ENCODE measurements at regions not wholly inside any gene's neighbourhood (a gene's known extent, or its start where the extent isn't known, plus 50 kb on each side); places are given as distances from the start of the nearest gene placed in this dataset.

DNA sequence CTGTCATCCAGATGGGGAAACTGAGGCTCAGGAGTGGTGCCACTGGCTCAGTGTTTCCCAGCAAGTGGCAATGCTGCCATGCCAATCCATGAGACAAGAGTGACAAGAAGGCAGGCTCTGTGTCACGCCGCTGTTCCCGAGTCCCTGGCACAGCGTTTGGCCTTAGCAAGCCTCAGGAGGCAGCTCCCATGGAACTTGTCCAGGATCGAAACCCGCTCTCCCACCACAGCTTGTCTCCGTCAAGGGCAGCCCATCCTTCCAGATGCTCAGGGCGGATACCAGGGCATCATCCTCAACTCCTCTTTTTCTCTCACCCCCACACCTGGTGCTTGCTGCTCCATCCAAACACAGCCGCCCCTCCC lies 110.6 kb upstream of the PTPN1 start:
- no peak for DNase-seq

DNA sequence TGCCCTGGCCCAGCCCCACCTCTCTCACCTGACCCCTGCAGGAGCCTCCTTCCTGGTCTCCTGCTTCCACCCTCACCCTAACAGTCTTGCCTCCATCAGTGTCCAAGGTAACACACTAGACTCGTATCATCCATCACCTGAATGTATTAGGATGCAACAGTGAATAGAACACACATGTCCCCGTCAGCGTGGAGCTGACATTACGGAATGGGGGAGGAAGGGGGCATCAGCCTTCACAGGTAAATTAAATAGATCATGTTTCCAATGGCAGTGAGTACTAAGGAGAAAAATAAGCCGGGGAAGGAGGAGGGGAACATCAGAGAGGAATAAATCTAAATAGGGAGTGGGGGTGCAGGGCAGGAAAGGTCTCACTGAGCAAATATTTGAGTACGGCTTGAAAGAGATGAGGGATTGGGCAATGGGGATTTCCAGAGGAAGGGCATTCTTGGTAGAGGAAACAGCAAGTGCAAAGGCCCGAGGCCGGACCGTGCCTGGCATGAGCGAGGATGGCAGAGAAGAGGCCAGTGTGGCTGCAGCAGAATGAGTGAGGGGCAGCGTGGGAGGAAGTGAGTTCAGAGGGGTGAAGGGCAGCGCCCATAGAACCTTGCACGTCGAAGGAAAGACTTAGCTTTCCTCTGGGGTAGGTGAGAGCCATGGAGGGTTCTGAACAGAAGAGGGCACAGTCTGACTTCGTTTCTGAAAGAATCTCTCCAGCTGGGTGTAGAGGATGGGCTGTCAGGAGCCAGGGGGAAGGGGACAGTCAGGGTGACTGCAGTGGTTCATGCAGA lies 110.1 kb upstream of the PTPN1 start:
- Histone ChIP-seq H3K36me3 (ENCODE audit: control insufficient read depth in 1 of 2, insufficient read depth in 2 of 2, low read depth in 1 of 2, low read length in 2 of 2) (no peaks in the 10 kb centered on the region), H3K14ac (ENCODE audit: low read length in 2 of 2) (peak overlapping the region in 1 of 2 experiments; percentile 36), H2AFZ (ENCODE audit: low read depth, low read length) (no peak overlapping the region), H4K8ac (ENCODE audit: low read length) (peak overlapping the region; percentile 85), H3K18ac (ENCODE audit: low read depth in 1 of 2, low read length in 2 of 2) (peak overlapping the region; percentile 5 to 74), H2BK5ac (ENCODE audit: low read depth, low read length, poor library complexity, severe bottlenecking) (no peak overlapping the region), H4K91ac (ENCODE audit: low read length) (peak overlapping the region; percentile 77), H3K9me3 (ENCODE audit: control insufficient read depth, low read length) (no peaks in the 10 kb centered on the region), H3K27me3 (ENCODE audit: control insufficient read depth in 1 of 2, insufficient read depth in 1 of 2, low read length in 2 of 2) (peaks cover 0 to 7% of the 10 kb centered on the region in 2 experiments), H3K4me1 (ENCODE audit: control insufficient read depth, insufficient read depth, low read depth, low read length) (peaks cover 24% of the 10 kb centered on the region), H3K4me2 (ENCODE audit: low read length, poor library complexity, severe bottlenecking) (no peak overlapping the region), H2BK12ac (ENCODE audit: low read length in 2 of 2) (peak overlapping the region; percentile 64 to 79), H2AK5ac (ENCODE audit: low read length, severe bottlenecking) (no peak overlapping the region), H3K4me3 (ENCODE audit: insufficient read depth in 1 of 2, low read depth in 1 of 2, low read length in 2 of 2) (no peak overlapping the region), H3K79me1 (replicated peaks; ENCODE audit: low read length, poor library complexity, severe bottlenecking) (no peaks in the 10 kb centered on the region), H3K4ac (ENCODE audit: low read depth in 1 of 2, low read length in 2 of 2) (peak overlapping the region in 1 of 2 experiments; percentile 48), H2BK120ac (ENCODE audit: low read depth, low read length) (no peak overlapping the region), H3K27ac (ENCODE audit: low read length, poor library complexity, severe bottlenecking) (no peak overlapping the region), H3K9ac (ENCODE audit: low read length) (no peak overlapping the region), H2BK15ac (ENCODE audit: low read depth, poor library complexity, severe bottlenecking) (no peak overlapping the region), H3K23ac (ENCODE audit: low read length in 2 of 2) (no peak overlapping the region)
- DNase-seq: peak; percentile 56
- 73% methylated on average over 15 of the region's 15 CpGs for WGBS

More for the DNA sequence above, 110.6 kb upstream of the PTPN1 start:
- Histone ChIP-seq H3K4ac (ENCODE audit: low read depth in 1 of 2, low read length in 2 of 2) (peak overlapping the region in 1 of 2 experiments; percentile 48), H3K9me3 (ENCODE audit: control insufficient read depth, low read length) (no peaks in the 10 kb centered on the region), H2AK5ac (ENCODE audit: low read length, severe bottlenecking) (no peak overlapping the region), H2BK15ac (ENCODE audit: low read depth, poor library complexity, severe bottlenecking) (no peak overlapping the region), H2BK5ac (ENCODE audit: low read depth, low read length, poor library complexity, severe bottlenecking) (no peak overlapping the region), H2BK12ac (ENCODE audit: low read length in 2 of 2) (peak overlapping the region; percentile 64 to 66), H3K4me1 (ENCODE audit: control insufficient read depth, insufficient read depth, low read depth, low read length) (peaks cover 26% of the 10 kb centered on the region), H3K4me2 (ENCODE audit: low read length, poor library complexity, severe bottlenecking) (no peak overlapping the region), H3K27me3 (ENCODE audit: control insufficient read depth in 1 of 2, insufficient read depth in 1 of 2, low read length in 2 of 2) (peaks cover 0 to 6% of the 10 kb centered on the region in 2 experiments), H3K9ac (ENCODE audit: low read length) (no peak overlapping the region), H3K79me1 (replicated peaks; ENCODE audit: low read length, poor library complexity, severe bottlenecking) (no peaks in the 10 kb centered on the region), H3K27ac (ENCODE audit: low read length, poor library complexity, severe bottlenecking) (no peak overlapping the region), H4K8ac (ENCODE audit: low read length) (no peak overlapping the region), H2BK120ac (ENCODE audit: low read depth, low read length) (no peak overlapping the region), H3K14ac (ENCODE audit: low read length in 2 of 2) (peak overlapping the region in 1 of 2 experiments; percentile 57), H3K23ac (ENCODE audit: low read length in 2 of 2) (no peak overlapping the region), H2AFZ (ENCODE audit: low read depth, low read length) (no peak overlapping the region), H3K18ac (ENCODE audit: low read depth in 1 of 2, low read length in 2 of 2) (peak overlapping the region; percentile 40 to 74), H3K36me3 (ENCODE audit: control insufficient read depth in 1 of 2, insufficient read depth in 2 of 2, low read depth in 1 of 2, low read length in 2 of 2) (no peaks in the 10 kb centered on the region), H4K91ac (ENCODE audit: low read length) (peak overlapping the region; percentile 77), H3K4me3 (ENCODE audit: insufficient read depth in 1 of 2, low read depth in 1 of 2, low read length in 2 of 2) (no peak overlapping the region)
- WGBS: 93% methylated on average over 9 of the region's 9 CpGs

DNA sequence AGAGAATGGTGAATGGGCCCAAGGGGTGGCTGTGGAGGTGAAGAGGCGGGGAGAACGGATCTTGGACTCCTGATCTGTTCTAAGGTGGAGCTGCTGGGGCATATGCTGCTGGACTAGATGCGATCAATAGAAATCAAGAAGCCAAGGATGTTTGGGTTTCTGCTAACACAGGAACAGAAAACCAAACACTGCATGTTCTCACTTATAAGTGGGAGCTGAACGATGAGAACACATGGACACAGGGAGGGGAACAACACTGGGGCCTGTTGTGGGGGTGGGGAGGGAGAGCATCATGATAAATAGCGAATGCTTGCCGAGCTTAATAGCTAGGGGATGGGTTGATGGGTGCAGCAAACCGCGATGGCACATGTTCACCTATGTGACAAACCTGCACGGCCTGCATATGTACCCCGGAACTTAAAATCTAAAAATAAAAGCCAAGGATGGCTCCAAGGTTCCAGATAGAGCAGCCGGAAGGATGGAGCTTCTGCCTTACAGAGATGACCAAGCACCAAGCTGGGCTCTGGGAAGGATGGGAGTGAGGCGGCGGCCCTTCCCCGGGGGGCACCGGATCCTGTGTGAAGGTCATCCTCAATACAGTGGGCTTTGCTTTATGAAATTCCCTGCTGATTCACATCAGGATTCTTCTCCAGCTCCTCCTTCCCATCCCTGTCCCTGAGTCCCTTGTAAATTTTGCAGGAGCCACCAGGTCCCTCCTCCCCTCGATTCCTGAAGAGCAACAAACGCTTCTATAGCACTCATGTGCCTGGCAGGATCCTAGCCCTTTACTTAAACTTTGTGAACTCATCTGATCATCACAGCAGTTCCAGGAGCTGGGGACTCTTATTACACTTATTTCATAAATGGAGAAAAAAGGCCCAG lies 109.2 kb upstream of the PTPN1 start:
- Histone ChIP-seq H3K36me3 (ENCODE audit: control insufficient read depth in 1 of 2, insufficient read depth in 2 of 2, low read depth in 1 of 2, low read length in 2 of 2) (no peaks in the 10 kb centered on the region), H3K9me3 (ENCODE audit: control insufficient read depth, low read length) (no peaks in the 10 kb centered on the region), H3K18ac (ENCODE audit: low read depth in 1 of 2, low read length in 2 of 2) (peak overlapping the region; percentile 5 to 25), H3K4me1 (ENCODE audit: control insufficient read depth, insufficient read depth, low read depth, low read length) (peaks cover 19% of the 10 kb centered on the region), H2BK120ac (ENCODE audit: low read depth, low read length) (no peak overlapping the region), H3K9ac (ENCODE audit: low read length) (no peak overlapping the region), H2BK12ac (ENCODE audit: low read length in 2 of 2) (peak overlapping the region; percentile 60 to 79), H3K27me3 (ENCODE audit: control insufficient read depth in 1 of 2, insufficient read depth in 1 of 2, low read length in 2 of 2) (peaks cover 0 to 7% of the 10 kb centered on the region in 2 experiments), H2BK5ac (ENCODE audit: low read depth, low read length, poor library complexity, severe bottlenecking) (no peak overlapping the region), H4K91ac (ENCODE audit: low read length) (peak overlapping the region; percentile 57), H2AFZ (ENCODE audit: low read depth, low read length) (no peak overlapping the region), H3K23ac (ENCODE audit: low read length in 2 of 2) (no peak overlapping the region), H2AK5ac (ENCODE audit: low read length, severe bottlenecking) (no peak overlapping the region), H3K4me3 (ENCODE audit: insufficient read depth in 1 of 2, low read depth in 1 of 2, low read length in 2 of 2) (no peak overlapping the region), H4K8ac (ENCODE audit: low read length) (peak overlapping the region; percentile 85), H3K79me1 (replicated peaks; ENCODE audit: low read length, poor library complexity, severe bottlenecking) (no peaks in the 10 kb centered on the region), H3K4me2 (ENCODE audit: low read length, poor library complexity, severe bottlenecking) (no peak overlapping the region), H3K4ac (ENCODE audit: low read depth in 1 of 2, low read length in 2 of 2) (no peak overlapping the region), H3K27ac (ENCODE audit: low read length, poor library complexity, severe bottlenecking) (no peak overlapping the region), H3K14ac (ENCODE audit: low read length in 2 of 2) (peak overlapping the region in 1 of 2 experiments; percentile 36), H2BK15ac (ENCODE audit: low read depth, poor library complexity, severe bottlenecking) (no peak overlapping the region)
- no peak for DNase-seq
- WGBS: 86% methylated on average over 16 of the region's 17 CpGs

All from mesenchymal stem cell (in vitro differentiated cells and primary cell).